B cell (primary cell): ENCODE measurements at regions not wholly inside any gene's neighbourhood (a gene's known extent, or its start where the extent isn't known, plus 50 kb on each side); places are given as distances from the start of the nearest gene placed in this dataset.
A peak's percentile ranks its signal among the peaks of the same experiment; 100 is the strongest.

Experiments used
- ATAC-seq: fragments of 200-7000 bp; cut with Tn5 transposase; one replicate; pipeline ENCODE4 v1.10.0; 2021; ENCODE audit warnings: low read depth, mild to moderate bottlenecking, moderate number of reproducible peaks, moderate library complexity
- CTCF ChIA-PET: fragments of 350-600 bp; sonication (Branson Sonifier 250); formaldehyde crosslinking; loops from one replicate; lab custom pipeline; 2021; ENCODE audit warnings: antibody characterized with exemption, inconsistent platforms; lab: Charles Lee
- POLR2A ChIA-PET: fragments of 350-600 bp; sonication (Branson Sonifier 250); formaldehyde crosslinking; loops from one replicate; lab custom pipeline; 2021; ENCODE audit warnings: antibody characterized with exemption; lab: Charles Lee
- DNase-seq: peaks from one replicate; pipeline ENCODE4 v3.0.0; 2013
- H2AFZ ChIP-seq: 2 replicates; pipeline ENCODE4 v1.6.1; 2012; ENCODE audit warnings: mild to moderate bottlenecking, low read depth, low read length; ENCODE audit not compliant: insufficient read depth, poor library complexity, severe bottlenecking
- H3K27ac ChIP-seq, 2 donors: 1 replicate in 1 of 2; 2 replicates in 1 of 2; pipeline ENCODE4 v1.5.1; 2012 to 2013; ENCODE audit warnings: low read length in 2 of 2, mild to moderate bottlenecking in 2 of 2, moderate library complexity in 1 of 2
- H3K27me3 ChIP-seq, 4 experiments: fragments of 200-600 bp in 1 of 4; sonication (generic) in 1 of 4; replicated peaks in 1 of 4; 1 replicate in 2 of 4; 2 replicates in 2 of 4; pipeline versions ENCODE4 v1.6.1 to v1.7.0; 2013 to 2016; ENCODE audit warnings: low read length in 3 of 4, mild to moderate bottlenecking in 2 of 4, mixed read lengths in 1 of 4, moderate library complexity in 1 of 4; ENCODE audit not compliant: insufficient read depth in 4 of 4, control insufficient read depth in 3 of 4; ENCODE audit errors: control extremely low read depth in 1 of 4
- H3K36me3 ChIP-seq, 2 experiments: replicated peaks in 1 of 2; 1 replicate in 1 of 2; 2 replicates in 1 of 2; pipeline versions ENCODE4 v1.6.1 to v1.7.1; 2013; ENCODE audit warnings: low read length in 1 of 2; ENCODE audit not compliant: insufficient read depth in 2 of 2, control insufficient read depth in 1 of 2; ENCODE audit errors: control extremely low read depth in 1 of 2, extremely low read depth in 1 of 2
- H3K4me1 ChIP-seq, 2 donors: fragments of 200-600 bp in 1 of 2; sonication (generic) in 1 of 2; 1 replicate in 1 of 2; 2 replicates in 1 of 2; pipeline versions ENCODE4 v1.5.1 to v1.6.1; 2013 to 2017; ENCODE audit warnings: low read length in 2 of 2; ENCODE audit not compliant: control insufficient read depth in 2 of 2, insufficient read depth in 2 of 2
- H3K4me2 ChIP-seq: replicated peaks from 2 replicates; pipeline ENCODE3; 2012; ENCODE audit warnings: mild to moderate bottlenecking, low read depth, low read length; ENCODE audit not compliant: poor library complexity, severe bottlenecking
- H3K4me3 ChIP-seq, 5 experiments: fragments of 200-600 bp in 1 of 5; sonication (generic) in 1 of 5; 1 replicate in 3 of 5; 2 replicates in 2 of 5; pipeline versions ENCODE4 v1.5.1 to v1.7.0; 2011 to 2016; ENCODE audit warnings: low read length in 4 of 5, mild to moderate bottlenecking in 4 of 5, low read depth in 2 of 5, control low read depth in 1 of 5, moderate library complexity in 1 of 5; ENCODE audit not compliant: insufficient read depth in 1 of 5; ENCODE audit errors: control extremely low read depth in 1 of 5, extremely low read depth in 1 of 5
- H3K79me2 ChIP-seq: fragments of 200-600 bp; sonication (generic); one replicate; pipeline ENCODE4 v1.6.0; 2016; ENCODE audit warnings: low read length; ENCODE audit not compliant: control insufficient read depth, insufficient read depth
- H3K9ac ChIP-seq: fragments of 200-600 bp; sonication (generic); 2 replicates; pipeline ENCODE4 v1.6.1; 2017; ENCODE audit warnings: mild to moderate bottlenecking, low read length, moderate library complexity
- H3K9me3 ChIP-seq, 3 donors: one replicate each; pipeline versions ENCODE4 v1.6.1 to v1.7.1; 2013; ENCODE audit warnings: low read length in 2 of 3; ENCODE audit not compliant: control insufficient read depth in 2 of 3, insufficient read depth in 1 of 3; ENCODE audit errors: control extremely low read depth in 1 of 3
- H4K20me1 ChIP-seq: 2 replicates; pipeline ENCODE4 v1.6.0; 2012; ENCODE audit warnings: mild to moderate bottlenecking, low read length; ENCODE audit not compliant: insufficient read depth, control insufficient read depth, poor library complexity, severe bottlenecking
- H3K27ac Mint-ChIP-seq: one replicate; pipeline ENCODE4 v1.8.0; 2021; ENCODE audit warnings: mixed read lengths
- H3K27me3 Mint-ChIP-seq: one replicate; pipeline ENCODE4 v1.8.0; 2021; ENCODE audit warnings: mixed read lengths
- H3K4me1 Mint-ChIP-seq: one replicate; pipeline ENCODE4 v1.8.0; 2021; ENCODE audit warnings: mixed read lengths
- H3K4me3 Mint-ChIP-seq: one replicate; pipeline ENCODE4 v1.8.0; 2021; ENCODE audit warnings: mixed read lengths
- H3K9me3 Mint-ChIP-seq: one replicate; pipeline ENCODE4 v1.8.0; 2022; ENCODE audit warnings: mixed read lengths; ENCODE audit not compliant: insufficient read depth
- CTCF ChIP-seq: fragments of 200-600 bp; IDR thresholded peaks from one replicate; pipeline ENCODE4 v1.8.0; 2022; ENCODE audit warnings: antibody characterized with exemption, mild to moderate bottlenecking
- EZH2 ChIP-seq: IDR thresholded peaks from 2 replicates; pipeline ENCODE4 v1.6.1; 2012; ENCODE audit warnings: borderline replicate concordance, low read depth, mild to moderate bottlenecking, moderate library complexity, low read length; ENCODE audit not compliant: insufficient read depth, poor library complexity, severe bottlenecking
- WGBS: methylation state at CpG from one replicate; pipeline ENCODE4 v1.1.5; 2013; ENCODE audit warnings: missing lambda C conversion rate; ENCODE audit not compliant: insufficient coverage; 5-methylcytosine and 5-hydroxymethylcytosine counted together
- intact Hi-C: fragments of 100-400 bp; cut with micrococcal nuclease; formaldehyde crosslinking; loops from one replicate; pipeline ENCODE4 v1.10.0; 2022

GRCh38 chrX:20374450-20374849, 107.7 kb upstream of the RPS6KA3 start:
- peak overlapping the region; percentile 19 for H3K4me3 Mint-ChIP-seq
- no peak overlapping the region for H3K9ac ChIP-seq
- ATAC-seq (no peak), DNase-seq (peak; percentile 3)
- intact Hi-C loops: loop anchor here (2.0 to 10.0 kb wide), 3 partner anchors 54 to 108 kb away; partner anchors contain the start of gene RPS6KA3
- H4K20me1 ChIP-seq: no peaks in the 10 kb centered on the region
- POLR2A ChIA-PET: interaction anchor here (0.6 to 0.8 kb wide), 2 partner anchors 12 to 40 kb away, joined by 3 to 5 read pairs; no protein-coding TSS in a partner anchor
- no peak for TF ChIP-seq CTCF
- no peak for TF ChIP-seq EZH2
- no peaks in the 10 kb centered on the region for H3K9me3 Mint-ChIP-seq
- H3K9me3 ChIP-seq: no peaks in the 10 kb centered on the region
- H3K27ac Mint-ChIP-seq: peak overlapping the region; percentile 73
- WGBS: no CpG with 5 or more reads among the region's 4 CpGs
- H3K36me3 ChIP-seq: no peaks in the 10 kb centered on the region
- no peaks in the 10 kb centered on the region for H3K27me3 ChIP-seq
- H3K27ac ChIP-seq: peak overlapping the region; percentile 73 to 76
- CTCF ChIA-PET: interaction anchor here (1.0 kb wide), 1 partner anchor 71 kb away, joined by 3 read pairs; no protein-coding TSS in a partner anchor
- peaks cover 24% of the 10 kb centered on the region for H3K4me1 Mint-ChIP-seq
- H3K4me3 ChIP-seq: peak overlapping the region in 1 of 5 experiments; percentile 5
- H3K4me2 ChIP-seq: peak overlapping the region; percentile 61
- no peaks in the 10 kb centered on the region for H3K79me2 ChIP-seq
- H2AFZ ChIP-seq: peak overlapping the region; percentile 76
- no peaks in the 10 kb centered on the region for H3K27me3 Mint-ChIP-seq
- H3K4me1 ChIP-seq: peaks cover 22 to 29% of the 10 kb centered on the region in 2 donors

DNA sequence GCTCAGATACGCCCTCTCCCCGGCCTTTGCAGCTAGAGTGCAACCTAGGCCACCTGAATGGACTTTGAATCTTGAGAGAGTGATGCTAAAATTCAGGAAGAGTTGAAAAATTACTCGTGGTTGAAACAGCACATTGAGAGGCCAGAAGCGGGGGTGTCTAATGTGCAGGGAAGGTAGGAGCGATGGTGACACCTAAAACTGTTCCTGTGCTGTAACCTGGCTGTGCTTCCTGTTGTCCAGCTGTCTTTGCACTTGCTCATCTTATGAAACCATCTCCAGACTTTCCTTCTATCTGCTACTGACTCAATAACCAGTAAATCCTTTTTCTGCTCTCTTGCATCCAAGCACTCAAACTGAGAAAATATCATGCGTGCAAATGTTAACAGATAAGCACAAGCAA, 106.4 kb upstream of the RPS6KA3 start:
- Mint-ChIP-seq H3K9me3 (no peaks in the 10 kb centered on the region), H3K4me1 (peaks cover 24% of the 10 kb centered on the region), H3K27me3 (no peaks in the 10 kb centered on the region), H3K27ac (no peak overlapping the region), H3K4me3 (no peak overlapping the region)
- Histone ChIP-seq H3K9me3 (no peaks in the 10 kb centered on the region), H3K4me3 (no peak overlapping the region), H3K27me3 (no peaks in the 10 kb centered on the region), H3K27ac (no peak overlapping the region), H3K4me1 (peaks cover 22 to 29% of the 10 kb centered on the region in 2 donors), H2AFZ (no peak overlapping the region), H4K20me1 (no peaks in the 10 kb centered on the region), H3K79me2 (no peaks in the 10 kb centered on the region), H3K9ac (no peak overlapping the region), H3K36me3 (no peaks in the 10 kb centered on the region), H3K4me2 (no peak overlapping the region)
- CTCF ChIA-PET: no interaction called here
- POLR2A ChIA-PET: no interaction called here
- ATAC-seq: no peak
- TF ChIP-seq EZH2: no peak
- TF ChIP-seq CTCF: no peak
- no peak for DNase-seq
- 77% methylated on average over 3 of the region's 6 CpGs for WGBS
- intact Hi-C loops: loop anchor here (10.0 kb wide), 1 partner anchor 62 kb away; no protein-coding TSS in a partner anchor
